GM18519 (cell line): ENCODE measurements at regions not wholly inside any gene's neighbourhood (a gene's known extent, or its start where the extent isn't known, plus 50 kb on each side); places are given as distances from the start of the nearest gene placed in this dataset.
A peak's percentile ranks its signal among the peaks of the same experiment; 100 is the strongest.

Source experiments
- ATAC-seq: cut with Tn5 transposase; IDR thresholded peaks from one replicate; pipeline ENCODE4 v1.9.1; 2021; ENCODE audit warnings: mild to moderate bottlenecking, moderate library complexity; ENCODE audit not compliant: unreplicated experiment, low FRiP score

DNA sequence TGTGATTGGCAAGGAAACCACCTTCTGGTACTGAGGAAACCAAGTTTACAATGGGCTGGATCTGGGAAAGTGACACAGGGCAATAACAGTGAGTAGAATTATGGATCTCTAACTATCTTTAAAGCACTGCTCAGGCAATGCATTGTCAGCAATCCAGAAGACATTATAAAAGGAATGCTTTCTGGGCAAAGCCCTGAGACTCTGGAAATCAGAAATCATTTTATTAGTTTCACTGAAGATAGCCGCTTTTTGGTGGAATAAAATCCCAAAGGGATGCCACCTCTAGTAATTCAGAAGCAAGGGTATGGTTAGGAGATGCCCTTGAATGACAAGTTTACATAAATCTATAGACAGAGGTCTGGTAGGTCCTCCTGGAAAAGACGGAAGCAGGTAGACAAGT is 211.1 kb downstream of the DMRT2 start:
- ATAC-seq: no peak

DNA sequence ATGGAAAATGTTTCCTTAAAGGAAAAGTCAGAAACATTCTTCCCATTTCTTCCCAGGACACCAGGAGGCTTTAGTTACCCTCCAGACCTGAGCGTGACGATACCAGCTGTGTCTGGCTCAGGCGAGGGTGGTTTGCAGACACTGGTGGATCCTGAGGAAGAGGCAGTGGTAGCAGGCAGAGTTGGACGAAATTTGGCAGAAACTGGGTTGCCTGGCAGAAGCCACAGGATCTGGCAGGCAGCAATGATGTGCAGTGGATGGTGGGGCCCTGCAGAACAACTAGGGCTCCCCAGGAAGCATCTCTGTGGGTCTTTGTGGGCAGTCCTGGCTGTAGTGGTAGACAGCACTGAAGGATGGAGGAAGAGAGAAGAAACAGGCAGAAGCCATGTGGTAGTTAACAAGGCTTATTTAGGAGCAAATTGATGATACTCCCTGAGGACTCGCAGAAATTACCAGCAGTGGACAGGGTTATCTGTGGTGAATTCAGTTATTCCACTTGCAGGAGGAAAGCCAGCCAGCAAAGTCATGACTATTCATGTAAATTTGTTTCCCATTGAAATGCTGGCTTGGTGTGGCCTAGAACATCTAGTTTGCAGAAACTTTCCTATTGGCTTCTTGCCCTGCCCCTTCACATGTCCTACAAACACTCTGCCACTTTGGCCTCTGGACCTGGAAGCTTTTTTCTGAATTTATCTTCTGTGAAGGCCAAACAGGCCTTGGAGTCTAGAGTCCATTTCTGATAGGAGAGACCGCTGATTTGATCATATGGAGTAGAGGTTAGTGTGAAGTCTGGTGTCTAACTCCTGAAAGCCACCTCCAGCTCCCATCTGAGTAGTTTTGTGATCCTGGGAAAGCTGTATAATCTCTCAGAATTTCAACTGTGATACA is 212.0 kb downstream of the DMRT2 start:
- no peak for ATAC-seq

DNA sequence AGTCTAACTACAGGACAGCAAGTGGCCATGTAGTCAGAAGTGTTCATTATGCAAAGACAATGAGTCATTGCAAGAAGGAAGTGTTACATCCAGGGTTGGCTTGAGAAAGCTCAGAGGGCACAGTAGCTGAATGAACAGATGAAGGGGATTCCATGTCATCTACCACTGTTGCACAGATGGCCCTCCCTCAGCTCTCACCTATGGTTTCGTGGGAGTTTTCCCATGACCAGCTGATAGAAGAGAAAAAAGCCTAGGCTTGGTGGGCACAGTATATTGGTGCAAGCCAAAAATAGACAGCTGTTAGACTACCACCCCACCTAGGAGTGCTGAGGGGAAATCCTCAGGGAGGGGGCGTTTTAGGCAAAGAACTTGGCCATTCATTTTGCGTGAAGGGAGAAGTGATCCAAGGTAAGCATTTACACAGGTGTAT is 217.0 kb downstream of the DMRT2 start:
- peak; percentile 86 for ATAC-seq

DNA sequence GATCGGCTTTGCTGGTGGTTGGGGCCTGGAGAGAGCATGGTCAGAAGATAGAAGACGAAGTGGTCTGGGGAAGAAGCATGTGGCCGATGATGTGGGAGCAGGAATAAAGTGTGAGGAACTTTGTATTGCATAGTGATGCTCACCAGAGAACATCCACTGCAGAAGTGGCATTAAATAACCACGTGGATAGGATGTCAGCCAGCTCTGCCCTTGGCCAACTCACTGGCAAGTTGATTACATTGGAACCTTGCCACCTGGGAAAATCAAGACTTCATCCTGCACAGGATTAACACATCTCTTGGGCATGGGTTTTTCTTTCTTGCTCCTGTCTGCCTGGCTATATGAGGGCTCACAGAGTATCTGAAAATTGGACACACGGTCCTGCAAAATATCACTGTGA is 217.4 kb downstream of the DMRT2 start:
- no peak for ATAC-seq

DNA sequence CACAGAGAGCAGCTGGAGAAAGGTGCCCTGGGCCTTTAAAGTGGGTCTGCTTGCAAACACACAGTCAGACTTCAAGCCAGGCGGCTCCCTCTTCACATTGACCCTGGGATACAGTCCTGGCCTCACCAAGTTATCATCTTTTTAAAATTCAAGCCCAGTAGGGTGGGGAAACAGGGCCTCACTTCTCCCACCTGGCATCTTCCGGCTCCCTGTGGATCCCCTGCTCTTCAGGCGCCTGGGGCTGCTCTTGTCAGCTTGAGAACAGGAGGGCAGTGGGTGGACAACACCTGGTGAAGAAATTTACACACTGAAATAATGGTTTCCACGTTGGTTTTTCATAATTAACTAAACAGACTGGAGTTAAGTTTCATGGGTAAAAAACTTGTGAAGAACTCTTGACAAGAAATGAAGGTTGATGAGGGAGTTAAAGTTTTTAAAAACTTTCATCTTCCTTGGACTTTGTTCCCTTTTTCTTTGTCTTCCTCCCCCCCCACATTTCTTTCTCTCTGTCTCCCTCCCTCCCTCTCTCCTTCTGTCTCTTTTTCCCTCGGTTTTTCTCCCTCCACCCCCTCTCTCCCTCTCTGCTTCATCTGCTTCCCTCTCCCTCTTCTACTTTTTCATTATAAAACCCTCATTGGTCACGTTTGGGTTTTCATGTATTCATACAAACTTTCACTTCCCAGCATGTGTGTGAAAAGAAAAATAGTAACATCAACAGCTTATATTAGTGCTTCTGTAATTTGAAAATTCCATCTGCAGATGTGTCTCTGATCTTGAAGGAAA is 219.6 kb downstream of the DMRT2 start:
- ATAC-seq: no peak

DNA sequence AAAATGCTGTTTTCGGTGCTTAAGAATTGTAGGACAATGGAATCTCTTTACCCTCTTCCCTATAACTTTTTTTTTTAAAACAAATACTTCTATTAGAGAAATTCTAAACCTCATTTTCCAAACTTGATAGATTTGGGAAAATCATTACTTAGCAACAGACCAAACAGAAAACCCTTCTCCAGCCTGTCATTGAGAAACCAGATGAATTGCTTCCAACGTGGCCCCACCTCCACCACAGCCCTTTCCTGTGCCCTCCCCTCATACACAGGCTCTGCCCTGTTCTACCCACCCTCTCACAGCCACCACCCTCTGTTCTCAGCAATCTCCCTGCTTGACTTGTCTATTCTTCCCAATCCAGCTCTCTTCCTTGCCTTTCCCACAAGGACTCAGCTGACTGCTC is 221.2 kb downstream of the DMRT2 start:
- ATAC-seq: no peak

DNA sequence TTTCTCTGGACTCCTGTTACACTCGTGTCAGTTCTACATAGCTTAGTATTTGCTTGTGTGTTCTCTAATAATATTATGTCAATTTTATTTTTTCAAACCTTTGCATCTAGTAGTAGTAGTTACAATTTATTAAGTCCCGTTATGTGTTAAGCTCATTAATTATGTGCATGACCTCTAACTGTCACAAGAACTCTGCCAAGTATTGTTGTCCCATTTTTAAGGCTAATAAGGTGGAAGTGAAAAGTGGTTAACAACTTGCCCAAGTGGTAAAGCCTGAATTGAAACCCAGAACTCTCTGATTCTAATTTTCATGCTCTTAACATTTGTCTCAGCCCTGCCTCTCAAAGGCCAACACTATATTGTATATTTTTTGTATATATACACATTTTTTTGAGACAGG is 221.6 kb downstream of the DMRT2 start:
- ATAC-seq: no peak

DNA sequence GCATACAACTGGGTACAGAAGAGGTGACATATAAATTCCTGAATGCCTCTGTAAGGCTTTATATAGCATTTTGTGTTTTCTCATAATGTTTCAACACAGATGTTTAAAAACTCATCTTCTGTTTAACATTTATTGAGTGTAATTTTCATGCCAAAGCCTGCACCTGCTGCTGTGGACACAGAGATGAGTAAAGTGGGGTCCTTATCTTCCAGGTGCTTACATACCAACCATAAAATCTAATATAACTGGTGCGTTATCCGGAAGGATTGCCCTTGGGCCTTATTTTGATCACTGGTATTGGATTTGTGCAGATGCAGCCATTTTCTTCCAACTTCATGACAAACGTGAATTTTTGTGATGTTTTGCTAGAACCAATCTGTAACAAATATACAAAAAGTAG is 222.3 kb downstream of the DMRT2 start:
- ATAC-seq: no peak

DNA sequence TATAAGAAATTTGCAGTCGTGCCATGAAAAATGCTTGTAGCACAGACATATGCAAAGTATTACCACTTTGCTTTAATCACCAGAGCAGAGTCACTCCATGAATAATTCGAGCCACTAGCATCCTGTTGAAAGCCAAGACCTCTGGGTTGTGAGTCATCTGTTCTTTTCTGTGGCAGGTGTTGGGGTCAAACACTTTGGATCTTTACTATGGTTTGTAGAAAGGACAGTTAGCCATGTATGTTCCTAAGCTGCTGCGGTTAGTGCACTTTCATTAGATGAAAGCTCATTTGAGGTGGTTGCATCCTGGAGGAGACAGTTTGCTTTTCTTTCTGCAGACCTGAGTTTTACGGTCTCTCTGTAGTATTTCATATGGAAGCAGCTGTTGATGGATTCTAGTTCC is 223.7 kb downstream of the DMRT2 start:
- ATAC-seq: no peak

DNA sequence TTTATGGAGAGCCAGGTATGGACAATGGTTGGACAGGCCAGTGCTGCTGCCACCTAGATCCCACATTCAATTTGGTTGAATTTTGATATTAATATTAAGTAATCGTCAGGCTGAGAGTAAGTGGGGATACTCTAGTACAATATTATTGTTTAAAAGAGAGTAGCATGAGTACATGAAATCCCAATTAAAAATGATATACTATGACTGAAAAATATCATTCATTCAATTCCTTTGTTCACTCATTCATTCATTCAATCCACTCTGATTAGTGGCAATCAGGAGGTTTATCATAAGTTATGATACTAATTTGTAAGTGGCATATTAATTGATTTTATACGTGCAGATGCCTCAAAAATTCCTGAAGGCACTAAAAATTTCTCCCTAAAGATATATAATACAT is 224.2 kb downstream of the DMRT2 start:
- ATAC-seq: no peak

DNA sequence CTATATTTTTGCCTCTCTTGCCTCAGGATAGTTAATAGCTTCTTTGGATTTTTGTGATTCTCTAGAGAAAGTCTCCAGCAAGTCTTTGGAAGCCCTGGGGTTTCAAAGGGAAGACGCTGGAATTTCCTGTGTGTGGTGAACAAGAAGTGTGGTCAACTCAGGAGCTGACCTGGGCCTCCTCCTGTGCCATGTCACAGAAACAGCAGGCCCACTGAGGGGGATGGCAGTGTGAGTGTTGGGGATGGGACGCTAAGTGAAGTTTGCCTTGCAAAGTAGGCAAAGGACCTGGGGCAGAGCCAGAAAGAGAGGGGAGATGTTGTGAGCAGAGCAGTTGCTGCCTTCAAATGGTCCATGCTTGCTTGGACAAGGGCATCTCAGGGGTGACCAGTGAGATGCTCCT is 226.3 kb downstream of the DMRT2 start:
- ATAC-seq: no peak

DNA sequence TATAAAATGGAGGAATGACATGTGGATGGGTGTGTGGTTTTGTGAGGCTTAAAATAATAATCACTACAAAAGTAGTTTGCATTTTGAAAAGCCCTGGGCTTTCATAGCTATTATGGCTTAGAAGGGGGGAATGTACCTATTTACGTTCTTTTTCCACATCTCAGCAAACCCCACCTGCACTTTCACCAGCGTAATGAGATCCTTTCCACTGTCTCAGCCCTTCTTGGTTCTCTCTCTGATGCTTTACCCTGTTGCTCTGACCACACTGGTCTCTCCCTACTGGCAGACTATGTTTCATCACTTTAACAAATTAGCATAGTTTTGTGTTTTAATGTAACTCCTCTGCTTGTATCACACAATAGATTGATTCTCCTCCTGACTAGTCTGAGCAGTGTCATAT is 234.6 kb downstream of the DMRT2 start:
- no peak for ATAC-seq

DNA sequence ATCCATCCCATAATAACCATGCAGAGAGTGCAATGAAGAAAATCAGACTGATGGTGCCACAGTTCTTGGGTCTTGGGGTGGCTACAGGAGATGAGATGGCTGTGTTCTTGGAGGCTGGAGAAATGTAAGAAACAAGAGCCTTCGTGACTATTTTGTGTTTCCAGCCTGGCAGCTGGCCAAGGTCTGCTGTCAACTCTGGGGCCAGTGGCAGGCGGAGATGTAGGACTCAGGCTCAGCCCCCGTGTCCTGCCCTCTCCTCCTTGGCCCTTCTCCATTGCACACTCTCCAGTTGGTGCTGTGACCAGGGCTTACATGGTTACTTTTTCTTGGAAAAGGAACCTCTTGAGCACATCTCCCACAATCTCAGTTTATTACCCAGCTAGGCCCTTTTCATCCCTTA is 235.4 kb downstream of the DMRT2 start:
- no peak for ATAC-seq

DNA sequence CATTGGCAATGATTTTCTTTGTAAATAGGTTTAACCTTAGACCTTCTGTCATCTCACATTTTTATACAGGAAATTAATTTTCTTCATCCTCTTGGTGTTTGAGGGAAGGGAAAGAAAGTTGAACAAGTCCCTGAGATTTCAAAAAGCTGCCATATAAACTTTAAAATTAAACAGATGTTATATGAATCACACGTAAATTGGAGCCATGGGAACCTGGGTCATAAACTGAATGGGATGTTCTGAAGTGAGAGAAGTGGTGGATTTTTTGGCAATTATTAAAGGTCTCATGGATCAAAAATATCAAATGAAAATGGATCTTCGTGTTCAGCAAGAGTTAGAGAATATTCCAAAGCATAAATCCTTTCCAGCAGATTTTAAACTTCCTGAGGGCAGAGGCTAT is 242.2 kb downstream of the DMRT2 start:
- no peak for ATAC-seq

DNA sequence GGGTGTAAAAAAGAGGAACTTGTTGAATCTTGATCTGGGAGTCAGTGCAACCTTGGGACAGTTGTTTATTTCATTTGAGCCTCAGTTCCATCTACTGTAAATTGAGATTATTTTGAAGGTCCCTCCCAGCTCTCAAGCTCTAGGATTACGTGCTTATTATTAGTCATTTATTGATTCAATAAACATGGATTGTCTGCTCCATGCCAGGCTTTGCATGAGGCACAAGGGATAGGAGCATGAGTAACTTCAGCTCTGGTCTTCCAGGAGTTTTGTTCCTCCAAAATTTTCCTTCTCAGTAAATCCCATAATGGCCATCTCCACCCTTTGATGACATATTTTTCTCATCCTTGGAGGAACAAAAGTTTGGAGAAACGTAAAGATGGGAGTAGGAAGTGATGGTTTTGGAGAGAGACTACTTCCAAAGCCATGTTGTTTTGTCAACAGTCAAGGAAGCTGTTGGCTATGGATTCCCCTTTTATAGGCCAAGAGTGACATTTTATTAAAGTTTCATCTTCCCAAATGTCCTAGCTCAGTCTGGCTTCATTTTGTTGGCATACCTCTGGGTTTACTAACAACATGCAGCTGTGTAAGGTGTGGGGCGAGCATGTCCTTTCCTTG is 244.6 kb downstream of the DMRT2 start:
- ATAC-seq: no peak

DNA sequence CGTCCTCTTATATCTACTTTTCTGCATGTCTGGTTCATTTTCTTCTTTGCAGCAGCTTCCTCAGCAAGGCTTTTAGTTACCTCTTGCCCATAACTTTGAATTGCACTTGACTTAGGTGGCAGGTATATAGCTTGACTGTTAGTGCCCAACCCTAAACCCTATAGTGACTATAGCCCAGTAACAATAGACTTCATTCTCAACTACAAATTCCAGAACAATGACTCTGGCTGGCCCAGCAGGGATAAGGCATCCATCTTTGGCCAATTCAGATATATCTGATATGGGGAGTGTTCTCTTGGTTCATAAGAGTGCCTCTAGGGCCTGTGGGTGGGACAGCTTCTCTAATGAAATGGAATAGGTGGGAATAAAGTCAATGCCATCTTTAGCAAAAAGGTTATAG is 246.2 kb downstream of the DMRT2 start:
- no peak for ATAC-seq

DNA sequence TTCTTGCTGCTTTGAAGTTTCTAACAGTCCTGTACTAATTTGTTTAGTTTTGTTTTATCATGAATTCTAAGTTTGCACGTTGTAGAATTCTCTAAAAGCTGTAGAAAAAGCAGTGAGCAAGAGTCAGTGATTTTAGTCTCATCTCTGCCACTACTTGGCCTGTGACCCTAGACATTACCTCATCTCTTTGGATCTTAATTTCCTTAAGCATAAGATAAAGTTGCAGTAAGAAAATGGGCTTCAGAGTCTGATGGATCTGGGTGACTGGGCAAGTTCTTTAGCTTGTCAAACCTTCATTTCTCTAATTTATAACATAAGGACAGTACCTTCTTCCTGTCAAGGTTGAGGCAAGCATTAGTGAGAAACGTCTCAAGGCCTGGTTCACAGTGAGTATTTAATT is 247.9 kb downstream of the DMRT2 start:
- no peak for ATAC-seq

DNA sequence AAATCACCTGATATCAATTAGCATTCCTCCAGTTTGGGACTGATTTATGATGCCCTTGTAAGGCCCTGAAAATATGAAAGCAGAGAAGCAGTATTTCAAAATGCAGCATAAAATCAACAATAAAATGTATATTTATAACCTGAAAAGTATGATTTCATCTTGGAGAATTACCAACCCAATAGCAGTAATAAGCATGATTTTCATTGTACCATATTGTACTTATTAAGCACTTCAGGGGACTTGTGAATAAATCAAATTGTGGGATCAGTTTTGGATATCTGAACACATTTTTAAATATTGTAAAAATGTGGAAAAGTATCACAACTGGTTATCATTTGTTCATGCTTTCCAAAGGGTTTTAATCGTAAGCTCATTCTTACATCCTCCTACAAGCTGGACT is 250.8 kb downstream of the DMRT2 start:
- ATAC-seq: no peak

DNA sequence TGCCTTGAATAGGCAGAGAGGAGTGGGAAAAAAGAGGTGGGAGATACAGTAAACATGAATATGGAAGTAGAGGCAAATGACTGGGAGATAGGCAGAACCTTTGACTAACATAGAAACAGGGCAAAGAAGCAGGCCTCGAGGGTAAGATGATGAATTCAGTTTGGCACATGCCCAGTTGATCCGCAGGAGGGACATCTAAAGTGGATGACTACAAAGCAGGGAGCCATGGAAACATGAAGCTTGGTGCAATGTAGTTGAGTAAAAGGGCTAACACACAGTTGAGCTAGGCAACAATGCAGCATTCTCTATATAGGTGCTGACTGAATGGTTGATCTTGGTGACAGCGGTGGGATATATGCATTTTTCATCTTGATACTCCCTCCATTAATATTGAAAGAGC is 253.8 kb downstream of the DMRT2 start:
- no peak for ATAC-seq

DNA sequence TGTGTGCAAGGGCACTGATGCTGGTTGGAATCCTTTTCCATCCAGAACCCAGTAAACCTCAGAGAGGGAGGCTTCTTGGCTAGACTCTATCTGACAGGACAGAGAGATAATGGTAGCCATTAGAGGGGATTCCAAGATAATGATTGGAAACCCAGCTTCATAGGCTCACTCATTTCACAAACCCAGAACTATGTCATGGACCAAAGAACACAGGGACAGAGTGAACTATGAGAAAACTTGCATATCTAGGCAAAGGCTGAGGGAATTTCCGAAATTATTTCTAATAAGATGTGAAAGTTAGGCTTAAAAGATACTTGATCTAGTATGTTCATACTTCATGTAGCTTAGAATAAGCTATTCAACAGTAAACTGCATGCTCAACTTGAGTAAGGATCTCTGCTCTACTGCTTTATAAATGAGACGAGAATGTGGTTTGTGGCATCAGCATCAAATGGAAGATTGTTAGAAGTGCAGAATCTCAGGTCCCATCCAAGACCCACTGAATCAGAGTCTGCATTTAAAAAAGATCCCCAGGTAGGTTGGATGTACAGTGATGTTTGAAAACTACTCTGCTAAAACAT is 261.4 kb downstream of the DMRT2 start:
- ATAC-seq: no peak

DNA sequence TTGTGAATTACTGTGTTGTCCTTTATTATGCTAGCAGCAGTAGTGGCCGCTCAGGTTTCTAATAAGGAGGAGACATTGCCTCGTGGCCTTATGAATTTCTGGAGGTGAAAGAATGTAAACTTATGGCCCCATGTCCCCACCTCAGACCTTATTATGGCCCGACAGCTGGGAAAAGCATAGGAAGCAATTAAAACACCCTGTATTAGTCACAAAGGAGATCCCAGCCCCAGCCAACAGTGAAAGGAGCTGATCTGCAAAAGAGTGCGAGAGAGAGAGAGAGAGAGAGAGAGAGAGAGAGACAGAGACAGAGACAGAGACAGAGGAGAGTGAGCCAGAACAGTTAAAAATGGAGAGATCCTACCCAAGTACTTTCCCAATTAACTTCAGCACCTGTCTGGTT is 269.3 kb downstream of the DMRT2 start:
- ATAC-seq: no peak
